Prostate gland (tissue), 2 donors: ENCODE measurements at regions not wholly inside any gene's neighbourhood (a gene's known extent, or its start where the extent isn't known, plus 50 kb on each side); places are given as distances from the start of the nearest gene placed in this dataset.

Experiments
- POLR2A ChIP-seq: fragments of 450-650 bp; IDR thresholded peaks from one replicate; pipeline ENCODE4 v1.6.1; 2016; ENCODE audit warnings: antibody characterized with exemption, mild to moderate bottlenecking
- POLR2AphosphoS5 ChIP-seq: sonication (generic); formaldehyde crosslinking; IDR thresholded peaks from one replicate; pipeline ENCODE4 v1.6.1; 2017; ENCODE audit warnings: antibody characterized with exemption
- TF ChIP-seq, protein P1 (sequence below), 4 experiments: fragments of 200-600 bp in 2 of 4; fragments of 450-650 bp in 2 of 4; sonication (generic) in 2 of 4; IDR thresholded peaks; 1 replicate in 3 of 4; 2 replicates in 1 of 4; pipeline ENCODE4 v1.5.1; 2016 to 2019; ENCODE audit warnings: antibody characterized with exemption in 4 of 4, mild to moderate bottlenecking in 2 of 4, moderate library complexity in 2 of 4

- TF ChIP-seq, protein P1, sequence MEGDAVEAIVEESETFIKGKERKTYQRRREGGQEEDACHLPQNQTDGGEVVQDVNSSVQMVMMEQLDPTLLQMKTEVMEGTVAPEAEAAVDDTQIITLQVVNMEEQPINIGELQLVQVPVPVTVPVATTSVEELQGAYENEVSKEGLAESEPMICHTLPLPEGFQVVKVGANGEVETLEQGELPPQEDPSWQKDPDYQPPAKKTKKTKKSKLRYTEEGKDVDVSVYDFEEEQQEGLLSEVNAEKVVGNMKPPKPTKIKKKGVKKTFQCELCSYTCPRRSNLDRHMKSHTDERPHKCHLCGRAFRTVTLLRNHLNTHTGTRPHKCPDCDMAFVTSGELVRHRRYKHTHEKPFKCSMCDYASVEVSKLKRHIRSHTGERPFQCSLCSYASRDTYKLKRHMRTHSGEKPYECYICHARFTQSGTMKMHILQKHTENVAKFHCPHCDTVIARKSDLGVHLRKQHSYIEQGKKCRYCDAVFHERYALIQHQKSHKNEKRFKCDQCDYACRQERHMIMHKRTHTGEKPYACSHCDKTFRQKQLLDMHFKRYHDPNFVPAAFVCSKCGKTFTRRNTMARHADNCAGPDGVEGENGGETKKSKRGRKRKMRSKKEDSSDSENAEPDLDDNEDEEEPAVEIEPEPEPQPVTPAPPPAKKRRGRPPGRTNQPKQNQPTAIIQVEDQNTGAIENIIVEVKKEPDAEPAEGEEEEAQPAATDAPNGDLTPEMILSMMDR (IDR thresholded peaks at IDR 0.05) = no peak
- TF ChIP-seq POLR2AphosphoS5 (no peak), POLR2A (no peak)
These were observed 115.7 kb upstream of the MDM1 start for GRCh38 chr12:68447797-68448260.
